ENCODE measurements at regions not wholly inside any gene's neighbourhood (a gene's known extent, or its start where the extent isn't known, plus 50 kb on each side); places are given as distances from the start of the nearest gene placed in this dataset.
"Not testable (repeated sequence)": the region's sequence is repeated elsewhere in the genome, so short reads cannot be mapped to it uniquely, and the experiment has no call there.

DNA sequence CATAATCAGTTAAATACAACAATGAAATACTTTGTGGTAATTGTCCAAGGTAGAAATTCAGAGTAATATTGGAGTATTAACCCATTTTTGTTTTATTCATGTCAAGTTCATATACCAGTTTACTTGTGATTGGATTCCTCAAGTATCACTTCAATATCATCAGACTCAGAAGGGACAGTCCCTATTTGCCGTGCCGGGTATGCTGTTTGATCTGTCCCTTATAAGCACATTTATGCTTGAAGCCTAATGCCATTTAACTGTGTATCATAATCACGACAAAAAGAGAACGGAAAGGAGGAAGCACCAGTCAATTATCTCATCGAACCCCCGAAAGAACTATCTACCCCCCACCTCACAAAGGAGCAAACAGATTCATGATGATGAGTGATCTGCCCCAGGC lies 171.0 kb upstream of the TBL1X start:
- no peak for DNase-seq
- H3K27ac Mint-ChIP-seq = no peak overlapping the region
- no peaks in the 10 kb centered on the region for H3K36me3 Mint-ChIP-seq
- peaks cover 9% of the 10 kb centered on the region for H3K4me1 Mint-ChIP-seq
- H3K27me3 Mint-ChIP-seq = peaks cover 6% of the 10 kb centered on the region
- H3K4me3 Mint-ChIP-seq = no peak overlapping the region
- H3K9me3 Mint-ChIP-seq = no peaks in the 10 kb centered on the region

GRCh38 chrX:9295551-9295950 lies 169.3 kb upstream of the TBL1X start:
- no peak for DNase-seq
- Mint-ChIP-seq H3K4me1 (peaks cover 9% of the 10 kb centered on the region), H3K36me3 (no peaks in the 10 kb centered on the region), H3K27me3 (peaks cover 6% of the 10 kb centered on the region), H3K4me3 (no peak overlapping the region), H3K9me3 (no peaks in the 10 kb centered on the region), H3K27ac (no peak overlapping the region)

GRCh38 chrX:9298221-9298620 lies 166.6 kb upstream of the TBL1X start:
- Mint-ChIP-seq H3K9me3 (no peaks in the 10 kb centered on the region), H3K27ac (no peak overlapping the region), H3K27me3 (peaks cover 6% of the 10 kb centered on the region), H3K36me3 (no peaks in the 10 kb centered on the region), H3K4me1 (peaks cover 2% of the 10 kb centered on the region), H3K4me3 (no peak overlapping the region)
- DNase-seq = no peak

- H3K36me3 Mint-ChIP-seq, H3K4me1 Mint-ChIP-seq, H3K27ac Mint-ChIP-seq, H3K27me3 Mint-ChIP-seq, H3K9me3 Mint-ChIP-seq, H3K4me3 Mint-ChIP-seq, DNase-seq: not testable (repeated sequence)
Observed at GRCh38 chrX:9299681-9300080, 165.2 kb upstream of the TBL1X start.

DNA sequence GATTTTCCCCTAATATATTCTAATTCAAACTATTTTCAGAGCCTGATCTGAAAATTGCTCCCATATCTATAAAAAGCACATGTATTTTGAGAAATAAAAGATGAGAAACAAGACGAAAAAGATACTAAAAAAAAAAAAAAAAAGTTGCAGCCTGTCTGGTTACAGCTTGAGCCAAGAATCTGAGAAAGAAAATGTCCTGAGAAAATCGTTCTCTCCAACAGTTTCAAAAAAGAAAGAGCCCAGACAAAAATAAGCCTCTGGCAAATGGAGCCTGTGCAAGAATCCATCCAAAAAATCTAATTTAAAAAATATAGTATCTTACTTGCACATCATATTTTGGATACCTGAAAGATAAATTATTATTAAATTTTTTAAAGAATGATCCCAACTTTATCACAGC lies 163.0 kb upstream of the TBL1X start:
- Mint-ChIP-seq H3K27me3 (no peaks in the 10 kb centered on the region), H3K4me1 (no peaks in the 10 kb centered on the region), H3K36me3 (no peaks in the 10 kb centered on the region), H3K27ac (no peak overlapping the region), H3K4me3 (no peak overlapping the region), H3K9me3 (no peaks in the 10 kb centered on the region)
- DNase-seq = no peak

DNA sequence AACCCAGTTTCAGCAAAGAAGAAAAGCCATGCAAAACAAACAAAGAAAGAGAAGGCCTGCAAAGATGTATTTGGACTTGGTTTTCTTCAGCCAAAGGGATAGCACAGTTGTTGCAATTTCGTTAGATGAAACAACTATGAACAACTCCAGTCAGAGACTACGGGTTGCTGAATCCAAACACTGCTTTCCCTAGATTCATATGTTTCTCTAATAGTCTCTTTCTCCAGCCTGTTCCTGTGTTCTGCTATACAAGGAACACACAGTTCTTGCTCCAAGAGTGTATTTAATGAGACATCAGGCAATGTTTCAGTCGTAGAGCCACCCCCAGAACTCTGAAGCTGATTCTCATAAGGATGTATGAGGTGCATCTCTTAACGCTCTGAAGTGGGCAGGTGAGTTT lies 162.5 kb upstream of the TBL1X start:
- DNase-seq = no peak
- Mint-ChIP-seq H3K4me1 (no peaks in the 10 kb centered on the region), H3K36me3 (no peaks in the 10 kb centered on the region), H3K4me3 (no peak overlapping the region), H3K27me3 (no peaks in the 10 kb centered on the region), H3K27ac (no peak overlapping the region), H3K9me3 (no peaks in the 10 kb centered on the region)

GRCh38 chrX:9308426-9308825 lies 156.4 kb upstream of the TBL1X start:
- H3K27ac Mint-ChIP-seq = no peak overlapping the region
- H3K9me3 Mint-ChIP-seq = no peaks in the 10 kb centered on the region
- no peaks in the 10 kb centered on the region for H3K27me3 Mint-ChIP-seq
- DNase-seq = no peak
- H3K36me3 Mint-ChIP-seq = no peaks in the 10 kb centered on the region
- H3K4me3 Mint-ChIP-seq = no peak overlapping the region
- peaks cover 3% of the 10 kb centered on the region for H3K4me1 Mint-ChIP-seq

DNA sequence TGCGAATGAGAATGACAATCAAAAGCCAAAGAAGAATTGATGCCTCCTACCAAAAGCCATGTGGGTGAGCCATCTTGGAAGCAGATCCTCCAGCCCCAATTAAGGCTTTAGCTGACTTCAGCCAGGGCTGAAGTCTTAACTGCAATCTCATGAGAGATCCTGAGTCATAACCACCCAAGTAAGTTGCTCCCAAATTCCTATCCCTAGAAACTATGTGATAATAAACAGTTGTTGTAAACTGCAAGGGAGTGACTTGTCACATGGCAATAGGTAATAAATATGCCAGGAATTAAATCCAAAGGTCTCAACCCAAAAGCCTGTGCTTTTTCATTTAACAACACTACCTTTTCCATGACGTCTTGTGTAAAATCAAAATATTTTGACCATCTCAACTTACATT lies 154.2 kb upstream of the TBL1X start:
- Mint-ChIP-seq H3K27me3 (no peaks in the 10 kb centered on the region), H3K4me3 (no peak overlapping the region), H3K36me3 (no peaks in the 10 kb centered on the region), H3K9me3 (no peaks in the 10 kb centered on the region), H3K27ac (no peak overlapping the region), H3K4me1 (peaks cover 4% of the 10 kb centered on the region)
- no peak for DNase-seq

- Mint-ChIP-seq H3K27me3 (no peaks in the 10 kb centered on the region), H3K27ac (no peak overlapping the region), H3K9me3 (no peaks in the 10 kb centered on the region), H3K4me1 (peaks cover 4% of the 10 kb centered on the region), H3K36me3 (no peaks in the 10 kb centered on the region), H3K4me3 (no peak overlapping the region)
- DNase-seq = no peak
Observed at GRCh38 chrX:9311421-9312160, 153.3 kb upstream of the TBL1X start.

- peaks cover 9% of the 10 kb centered on the region for H3K4me1 Mint-ChIP-seq
- H3K4me3 Mint-ChIP-seq = no peak overlapping the region
- peak; percentile 50 for DNase-seq
- no peaks in the 10 kb centered on the region for H3K36me3 Mint-ChIP-seq
- no peaks in the 10 kb centered on the region for H3K27me3 Mint-ChIP-seq
- H3K9me3 Mint-ChIP-seq = no peaks in the 10 kb centered on the region
- H3K27ac Mint-ChIP-seq = peak overlapping the region; percentile 45
Observed at GRCh38 chrX:9312922-9313867, 151.7 kb upstream of the TBL1X start.

- no peaks in the 10 kb centered on the region for H3K27me3 Mint-ChIP-seq
- H3K27ac Mint-ChIP-seq = no peak overlapping the region
- H3K4me1 Mint-ChIP-seq = peaks cover 10% of the 10 kb centered on the region
- H3K9me3 Mint-ChIP-seq = no peaks in the 10 kb centered on the region
- no peak for DNase-seq
- H3K36me3 Mint-ChIP-seq = no peaks in the 10 kb centered on the region
- no peak overlapping the region for H3K4me3 Mint-ChIP-seq
Observed at GRCh38 chrX:9315086-9315485, 149.8 kb upstream of the TBL1X start.

GRCh38 chrX:9316096-9316495 lies 148.8 kb upstream of the TBL1X start:
- Mint-ChIP-seq H3K27me3 (no peaks in the 10 kb centered on the region), H3K4me3 (no peak overlapping the region), H3K4me1 (peaks cover 10% of the 10 kb centered on the region), H3K27ac (no peak overlapping the region), H3K9me3 (no peaks in the 10 kb centered on the region), H3K36me3 (no peaks in the 10 kb centered on the region)
- no peak for DNase-seq

DNA sequence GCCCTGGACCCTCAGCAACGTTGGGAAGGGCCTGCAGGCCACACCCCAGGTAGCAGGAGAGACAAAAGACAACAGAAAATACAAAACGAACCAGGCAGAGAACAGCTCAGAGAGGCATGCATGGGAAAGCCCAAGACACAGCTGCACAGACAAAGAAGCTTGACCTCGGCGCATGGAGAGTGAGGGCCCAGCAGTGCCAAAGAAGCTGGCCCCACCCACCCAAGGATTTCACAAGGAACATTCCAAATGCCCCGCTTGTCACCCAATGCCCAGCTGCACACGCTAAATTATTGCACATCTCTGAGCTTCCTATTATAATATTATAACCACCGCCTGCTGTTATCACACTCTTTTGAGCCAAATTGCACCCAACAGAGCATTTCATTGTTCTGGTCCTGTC lies 147.7 kb upstream of the TBL1X start:
- H3K4me3 Mint-ChIP-seq = no peak overlapping the region
- no peak overlapping the region for H3K27ac Mint-ChIP-seq
- H3K9me3 Mint-ChIP-seq = no peaks in the 10 kb centered on the region
- DNase-seq = no peak
- H3K27me3 Mint-ChIP-seq = no peaks in the 10 kb centered on the region
- peaks cover 10% of the 10 kb centered on the region for H3K4me1 Mint-ChIP-seq
- no peaks in the 10 kb centered on the region for H3K36me3 Mint-ChIP-seq

DNA sequence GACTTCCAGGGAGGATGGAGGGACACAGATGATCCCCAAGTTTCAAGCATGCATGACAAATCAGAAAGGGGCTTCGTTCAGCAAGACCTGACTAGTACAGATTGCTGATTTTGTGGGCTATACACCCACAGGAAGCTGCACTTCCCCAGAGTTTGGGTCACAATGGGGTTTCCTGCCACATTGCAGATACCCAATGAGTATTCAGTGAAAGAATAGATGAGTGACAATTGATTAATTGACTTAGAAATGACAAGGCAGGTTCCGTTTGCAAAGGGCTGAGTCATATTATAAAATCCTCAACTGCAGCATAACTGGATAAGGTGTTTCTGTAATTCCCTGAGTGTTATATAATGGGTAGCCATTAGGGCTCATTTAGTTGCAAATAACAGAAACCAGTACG lies 146.6 kb upstream of the TBL1X start:
- peaks cover 10% of the 10 kb centered on the region for H3K4me1 Mint-ChIP-seq
- H3K27ac Mint-ChIP-seq = no peak overlapping the region
- H3K36me3 Mint-ChIP-seq = no peaks in the 10 kb centered on the region
- H3K9me3 Mint-ChIP-seq = no peaks in the 10 kb centered on the region
- no peak for DNase-seq
- H3K27me3 Mint-ChIP-seq = no peaks in the 10 kb centered on the region
- H3K4me3 Mint-ChIP-seq = no peak overlapping the region

- Mint-ChIP-seq H3K9me3 (no peaks in the 10 kb centered on the region), H3K4me3 (no peak overlapping the region), H3K27ac (no peak overlapping the region), H3K4me1 (peaks cover 9% of the 10 kb centered on the region), H3K36me3 (no peaks in the 10 kb centered on the region), H3K27me3 (no peaks in the 10 kb centered on the region)
- no peak for DNase-seq
Observed at GRCh38 chrX:9318766-9319165, 146.1 kb upstream of the TBL1X start.

- Mint-ChIP-seq H3K27me3 (no peaks in the 10 kb centered on the region), H3K4me1 (peaks cover 9% of the 10 kb centered on the region), H3K9me3 (no peaks in the 10 kb centered on the region), H3K36me3 (no peaks in the 10 kb centered on the region), H3K4me3 (no peak overlapping the region), H3K27ac (no peak overlapping the region)
- DNase-seq = no peak
Observed at GRCh38 chrX:9320940-9321339, 143.9 kb upstream of the TBL1X start.
